Iris pigment epithelial cell (primary cell): ENCODE measurements at regions not wholly inside any gene's neighbourhood (a gene's known extent, or its start where the extent isn't known, plus 50 kb on each side); places are given as distances from the start of the nearest gene placed in this dataset.

Source experiments
- DNase-seq: peaks from one replicate; pipeline ENCODE4 v3.0.0-alpha.2; 2011; ENCODE audit warnings: low read depth

- no peak for DNase-seq
Measured at GRCh38 chr1:29967261-29967660, 730.9 kb downstream of the PTPRU start.

DNA sequence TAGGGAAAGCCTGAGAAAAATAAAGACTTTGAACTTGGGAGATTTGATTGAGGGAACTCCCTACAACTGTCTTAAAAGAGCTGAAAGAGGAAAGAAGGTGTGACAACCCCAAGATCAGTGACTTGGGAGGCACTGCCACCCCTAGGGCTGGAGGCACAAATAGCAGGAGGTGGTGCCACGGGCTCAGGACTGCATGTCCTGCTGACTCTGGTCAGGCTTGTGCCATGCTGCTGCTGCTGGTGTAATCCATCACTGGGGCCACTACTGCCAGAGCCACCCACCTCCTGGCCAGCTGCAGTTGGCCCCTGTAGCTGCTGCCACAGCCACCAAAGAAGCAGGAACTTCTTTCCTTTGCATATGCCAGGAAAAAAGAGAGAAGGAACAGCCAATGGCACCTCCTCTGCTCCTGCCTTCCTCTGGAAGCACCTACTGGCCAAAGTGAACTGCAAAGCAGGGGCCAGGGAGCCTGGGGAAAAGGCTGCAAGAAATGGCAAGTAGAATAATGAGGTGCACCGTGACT lies 730.3 kb downstream of the PTPRU start:
- DNase-seq: no peak

GRCh38 chr1:29964718-29965533 lies 728.6 kb downstream of the PTPRU start:
- no peak for DNase-seq

- no peak for DNase-seq
Measured at GRCh38 chr1:29963946-29964345, 727.6 kb downstream of the PTPRU start.

GRCh38 chr1:29962831-29963247 lies 726.5 kb downstream of the PTPRU start:
- DNase-seq: no peak

DNA sequence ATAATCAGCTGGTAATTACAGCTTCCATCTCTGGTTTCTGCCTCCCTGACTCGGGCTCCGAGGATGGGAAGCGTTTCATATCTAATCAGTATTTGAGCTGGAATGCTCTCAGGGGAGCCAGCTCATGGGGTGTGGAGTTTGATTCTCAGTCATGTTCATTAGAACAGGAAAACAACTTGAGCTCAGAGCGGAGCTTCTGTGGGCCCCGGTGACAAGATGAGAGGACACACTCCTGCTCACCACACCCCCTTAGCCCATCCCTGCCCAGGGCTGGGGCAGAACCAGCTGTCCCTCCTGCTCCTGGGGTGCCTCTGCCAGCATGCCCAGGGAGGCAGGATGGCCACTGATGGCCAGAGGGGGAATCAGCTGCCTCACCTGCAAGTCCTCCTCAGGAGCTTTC lies 726.0 kb downstream of the PTPRU start:
- DNase-seq: no peak

GRCh38 chr1:29961293-29962059 lies 725.2 kb downstream of the PTPRU start:
- no peak for DNase-seq

DNA sequence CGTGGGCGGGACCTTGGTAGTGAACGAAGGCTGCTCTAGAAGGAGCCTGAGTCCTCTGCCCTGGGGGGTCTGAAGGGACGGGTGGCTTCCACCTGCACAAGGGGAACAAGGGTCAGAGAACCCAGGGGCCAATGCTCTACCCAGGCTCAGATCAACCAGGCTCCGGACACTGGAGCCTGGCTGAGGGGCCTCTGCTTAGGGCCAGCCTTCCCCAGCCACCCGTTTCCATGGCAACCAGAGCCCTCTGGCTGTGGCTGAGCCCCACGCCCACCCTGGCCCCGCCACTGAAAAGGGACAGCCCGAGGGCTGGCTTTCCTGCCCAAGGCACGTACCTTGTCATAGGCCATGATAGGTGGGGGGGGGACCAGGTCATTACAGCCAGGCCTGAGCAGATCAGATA lies 724.6 kb downstream of the PTPRU start:
- no peak for DNase-seq

DNA sequence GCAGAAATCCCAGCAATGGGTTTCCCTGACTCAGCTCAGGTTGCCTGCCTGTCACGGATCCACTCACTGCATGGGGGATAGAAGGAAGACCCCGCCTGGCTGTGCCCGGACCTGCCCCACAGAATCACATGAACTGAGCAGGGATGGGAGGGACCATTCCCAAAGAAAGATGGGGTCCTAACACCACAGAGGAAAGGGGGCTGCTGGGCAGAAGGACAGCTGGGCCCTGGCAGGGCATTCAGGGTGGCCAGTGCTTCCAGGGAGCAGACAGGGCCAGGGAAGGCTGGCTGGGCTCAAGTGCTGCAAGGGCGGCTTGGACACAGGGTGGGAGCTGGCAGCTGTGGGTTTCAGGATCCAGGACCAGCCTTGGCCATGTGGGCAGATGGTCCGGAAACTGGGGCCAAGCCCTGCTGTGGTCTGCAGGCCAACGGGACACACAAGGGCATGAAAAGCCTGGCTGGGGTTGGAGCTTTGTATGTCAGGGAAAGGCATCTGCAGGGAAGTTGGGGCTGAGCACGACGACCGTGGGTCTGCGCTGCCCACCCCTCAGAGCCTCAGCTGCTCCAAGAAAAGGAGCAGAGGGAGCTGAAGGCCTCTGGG lies 723.9 kb downstream of the PTPRU start:
- DNase-seq: no peak

DNA sequence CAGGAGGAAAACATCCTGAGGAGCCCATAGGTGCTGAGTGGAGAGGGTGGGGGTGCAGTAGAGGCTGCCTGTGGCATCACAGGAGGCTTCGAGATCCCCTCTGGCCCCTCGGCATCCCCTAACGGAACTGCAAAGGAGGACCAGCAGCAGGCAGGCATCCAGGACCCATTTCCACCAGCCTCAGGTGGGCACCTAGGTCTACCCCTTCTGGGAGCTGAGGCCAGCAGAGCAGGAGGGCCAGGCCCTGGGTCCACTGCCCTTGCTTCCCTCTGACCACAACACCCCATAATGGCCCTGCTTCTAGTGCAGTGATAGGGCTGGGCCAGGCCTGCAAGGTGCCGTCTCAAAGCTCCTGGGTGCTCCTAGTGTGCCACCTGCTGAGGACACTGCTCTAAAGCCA lies 723.0 kb downstream of the PTPRU start:
- no peak for DNase-seq

GRCh38 chr1:29958271-29958670 lies 721.9 kb downstream of the PTPRU start:
- no peak for DNase-seq

DNA sequence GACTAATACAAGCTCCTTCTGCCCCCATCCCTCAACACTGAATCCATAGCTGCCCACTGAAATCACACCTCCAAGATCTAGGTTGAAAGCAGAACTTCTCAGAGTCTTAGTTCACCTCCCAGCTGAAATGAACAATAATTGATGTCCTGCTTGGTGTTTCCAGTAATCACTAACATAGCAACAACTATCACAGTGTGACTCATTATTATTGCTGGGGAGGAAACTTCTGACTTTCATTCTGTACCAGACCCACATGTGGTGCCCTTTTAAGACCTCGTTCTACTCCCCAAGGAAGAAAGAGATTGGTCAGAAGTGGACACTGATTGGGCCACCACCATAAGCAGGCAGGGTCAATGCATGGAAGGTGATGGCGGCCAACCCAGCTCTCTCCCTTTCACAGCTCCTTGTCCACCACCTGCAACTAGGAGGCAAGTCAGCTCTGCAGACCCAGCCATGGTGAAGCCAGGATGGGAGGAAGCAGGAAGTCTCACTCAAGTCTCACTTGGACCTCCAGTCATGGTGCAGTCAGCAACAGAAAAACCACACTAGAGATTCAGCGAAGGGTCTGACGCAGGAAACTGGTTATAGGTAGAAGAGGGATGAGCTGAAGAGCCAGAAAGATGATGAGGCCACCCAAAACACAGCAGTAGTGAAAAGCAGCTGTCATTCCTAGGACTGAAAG lies 720.2 kb downstream of the PTPRU start:
- DNase-seq: no peak

- DNase-seq: no peak
Measured at GRCh38 chr1:29954591-29954990, 718.3 kb downstream of the PTPRU start.

- no peak for DNase-seq
Measured at GRCh38 chr1:29953961-29954360, 717.6 kb downstream of the PTPRU start.

GRCh38 chr1:29949676-29950075 lies 713.4 kb downstream of the PTPRU start:
- DNase-seq: no peak

DNA sequence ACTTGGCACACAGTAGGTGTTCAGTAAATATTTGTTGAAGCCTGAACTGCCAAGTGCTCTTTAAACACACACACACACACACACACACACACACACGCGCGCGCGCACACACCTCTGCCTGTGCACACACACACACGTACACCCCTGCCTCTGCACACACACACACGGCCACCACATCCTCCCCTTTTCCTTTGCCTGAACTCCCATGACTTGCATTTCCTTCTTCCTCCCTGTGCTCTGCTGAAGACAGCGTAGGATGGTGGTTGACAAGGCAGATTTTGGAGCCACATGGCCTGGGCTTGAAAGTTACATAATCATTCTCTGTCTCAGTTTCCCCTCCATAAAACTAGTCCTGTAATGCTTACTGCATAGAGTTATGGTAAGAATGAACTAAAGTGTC lies 712.3 kb downstream of the PTPRU start:
- no peak for DNase-seq

DNA sequence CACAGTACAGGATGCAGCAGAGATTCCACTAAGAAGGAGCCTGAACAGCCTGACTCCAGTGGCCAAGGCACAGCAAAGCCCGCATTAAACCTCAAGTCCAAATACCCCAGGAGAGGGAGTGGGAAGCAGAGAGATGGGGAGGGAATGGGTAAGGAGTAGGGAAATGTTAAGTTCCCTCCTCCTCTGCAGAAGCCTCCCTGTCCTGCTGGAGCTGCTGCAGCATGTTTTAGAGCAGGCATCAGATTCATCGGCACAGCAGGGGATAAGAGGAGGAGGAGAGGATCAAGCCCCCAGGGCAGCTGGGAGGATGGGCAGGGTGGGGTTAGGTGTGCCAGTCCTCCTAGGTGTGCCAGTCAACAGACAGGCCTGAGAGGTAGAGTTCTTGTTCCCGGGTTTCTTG lies 709.7 kb downstream of the PTPRU start:
- DNase-seq: no peak

GRCh38 chr1:29945426-29945825 lies 709.1 kb downstream of the PTPRU start:
- no peak for DNase-seq

- DNase-seq: no peak
Measured at GRCh38 chr1:29944253-29944905, 708.1 kb downstream of the PTPRU start.

GRCh38 chr1:29943034-29943433 lies 706.7 kb downstream of the PTPRU start:
- no peak for DNase-seq

DNA sequence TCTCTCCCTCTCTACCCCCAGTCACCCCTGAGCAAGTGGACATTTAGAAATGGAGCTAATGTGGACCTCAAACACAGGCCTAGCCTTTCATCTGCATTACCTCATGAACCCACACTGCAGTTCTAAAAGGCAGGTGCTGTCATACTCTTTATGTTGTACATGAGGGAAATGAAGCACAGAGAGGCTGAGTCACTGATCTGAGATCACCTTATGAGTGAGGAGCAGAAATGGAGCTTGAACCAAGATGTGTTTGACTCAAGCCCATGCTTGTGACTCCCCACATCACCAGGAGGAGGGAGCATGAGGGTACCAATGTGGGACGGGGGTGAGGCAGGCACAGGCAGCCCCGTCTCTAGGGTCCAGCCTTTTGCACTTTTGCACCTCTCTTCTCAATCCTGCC lies 702.8 kb downstream of the PTPRU start:
- peak; percentile 2 for DNase-seq

- DNase-seq: no peak
Measured at GRCh38 chr1:29937356-29937755, 701.0 kb downstream of the PTPRU start.
